A673 (cell line): ENCODE measurements at regions not wholly inside any gene's neighbourhood (a gene's known extent, or its start where the extent isn't known, plus 50 kb on each side); places are given as distances from the start of the nearest gene placed in this dataset.

Source experiments
- EZH2 ChIP-seq: fragments of 200-600 bp; sonication (generic); IDR thresholded peaks from 2 replicates; pipeline ENCODE4 v1.6.1; 2017; ENCODE audit warnings: borderline replicate concordance, low read depth, mild to moderate bottlenecking, mixed read lengths, antibody characterized with exemption, low read length; ENCODE audit not compliant: poor library complexity, severe bottlenecking
- TF ChIP-seq, protein P1 (sequence below): fragments of 300-800, 200-600 bp; sonication (generic); conservative IDR thresholded peaks from 2 replicates; pipeline ENCODE4 v1.5.1; 2017; ENCODE audit warnings: low read depth, mild to moderate bottlenecking, antibody characterized with exemption, low read length, moderate library complexity, mixed read lengths

DNA sequence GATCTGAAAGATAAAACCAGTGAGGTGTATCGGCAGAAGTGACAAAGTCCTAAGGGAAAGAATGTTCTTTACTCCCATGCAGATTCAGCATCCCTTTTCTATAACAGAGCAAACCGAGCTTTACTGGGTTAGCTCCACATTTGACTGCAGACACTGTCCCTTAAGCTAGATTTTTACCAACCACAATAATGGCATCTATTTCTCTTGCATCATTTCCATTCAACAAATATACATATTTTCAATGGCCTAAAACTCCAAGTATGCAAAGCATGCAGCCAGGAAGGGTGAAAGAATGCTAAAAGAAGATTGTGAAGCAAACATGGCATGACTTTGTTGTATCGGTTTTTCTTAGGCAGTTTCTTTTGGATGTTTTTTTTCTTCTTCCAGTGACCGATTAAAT lies 255.4 kb downstream of the OGFRL1 start:
- TF ChIP-seq, protein P1, sequence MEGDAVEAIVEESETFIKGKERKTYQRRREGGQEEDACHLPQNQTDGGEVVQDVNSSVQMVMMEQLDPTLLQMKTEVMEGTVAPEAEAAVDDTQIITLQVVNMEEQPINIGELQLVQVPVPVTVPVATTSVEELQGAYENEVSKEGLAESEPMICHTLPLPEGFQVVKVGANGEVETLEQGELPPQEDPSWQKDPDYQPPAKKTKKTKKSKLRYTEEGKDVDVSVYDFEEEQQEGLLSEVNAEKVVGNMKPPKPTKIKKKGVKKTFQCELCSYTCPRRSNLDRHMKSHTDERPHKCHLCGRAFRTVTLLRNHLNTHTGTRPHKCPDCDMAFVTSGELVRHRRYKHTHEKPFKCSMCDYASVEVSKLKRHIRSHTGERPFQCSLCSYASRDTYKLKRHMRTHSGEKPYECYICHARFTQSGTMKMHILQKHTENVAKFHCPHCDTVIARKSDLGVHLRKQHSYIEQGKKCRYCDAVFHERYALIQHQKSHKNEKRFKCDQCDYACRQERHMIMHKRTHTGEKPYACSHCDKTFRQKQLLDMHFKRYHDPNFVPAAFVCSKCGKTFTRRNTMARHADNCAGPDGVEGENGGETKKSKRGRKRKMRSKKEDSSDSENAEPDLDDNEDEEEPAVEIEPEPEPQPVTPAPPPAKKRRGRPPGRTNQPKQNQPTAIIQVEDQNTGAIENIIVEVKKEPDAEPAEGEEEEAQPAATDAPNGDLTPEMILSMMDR: no peak
- TF ChIP-seq EZH2: no peak
